ENCODE measurements at regions not wholly inside any gene's neighbourhood (a gene's known extent, or its start where the extent isn't known, plus 50 kb on each side); places are given as distances from the start of the nearest gene placed in this dataset.

DNA sequence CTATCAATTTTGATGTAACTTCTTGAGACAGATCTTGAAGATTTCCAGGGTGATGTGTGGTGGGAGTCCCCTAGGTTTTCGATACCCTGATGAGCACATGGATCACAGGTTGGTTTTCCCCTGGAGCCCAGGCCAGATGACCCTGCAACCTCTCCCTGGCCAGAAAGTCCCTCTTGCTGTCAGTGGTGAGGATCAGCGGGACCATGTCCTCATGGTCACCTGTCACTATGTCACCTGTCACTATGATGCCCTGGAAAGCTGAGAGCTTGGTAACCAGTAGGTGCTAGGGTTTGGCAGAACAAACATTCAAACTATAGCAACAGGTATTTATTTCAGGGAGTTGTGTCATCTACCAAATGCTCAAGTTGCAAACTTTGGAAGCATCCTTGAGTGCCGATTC lies 197.9 kb downstream of the ARHGAP12 start:
- H3K9me3 ChIP-seq: no peaks in the 10 kb centered on the region
- DNase-seq (no peak), ATAC-seq (no peak)
- intact Hi-C loops (cut with DNase I): no loop called here
- H3K36me3 ChIP-seq (replicated peaks in 1 of 2; ENCODE audit: insufficient read depth in 1 of 2, low read depth in 2 of 2): no peaks in the 10 kb centered on the region
- TF ChIP-seq, protein P1, sequence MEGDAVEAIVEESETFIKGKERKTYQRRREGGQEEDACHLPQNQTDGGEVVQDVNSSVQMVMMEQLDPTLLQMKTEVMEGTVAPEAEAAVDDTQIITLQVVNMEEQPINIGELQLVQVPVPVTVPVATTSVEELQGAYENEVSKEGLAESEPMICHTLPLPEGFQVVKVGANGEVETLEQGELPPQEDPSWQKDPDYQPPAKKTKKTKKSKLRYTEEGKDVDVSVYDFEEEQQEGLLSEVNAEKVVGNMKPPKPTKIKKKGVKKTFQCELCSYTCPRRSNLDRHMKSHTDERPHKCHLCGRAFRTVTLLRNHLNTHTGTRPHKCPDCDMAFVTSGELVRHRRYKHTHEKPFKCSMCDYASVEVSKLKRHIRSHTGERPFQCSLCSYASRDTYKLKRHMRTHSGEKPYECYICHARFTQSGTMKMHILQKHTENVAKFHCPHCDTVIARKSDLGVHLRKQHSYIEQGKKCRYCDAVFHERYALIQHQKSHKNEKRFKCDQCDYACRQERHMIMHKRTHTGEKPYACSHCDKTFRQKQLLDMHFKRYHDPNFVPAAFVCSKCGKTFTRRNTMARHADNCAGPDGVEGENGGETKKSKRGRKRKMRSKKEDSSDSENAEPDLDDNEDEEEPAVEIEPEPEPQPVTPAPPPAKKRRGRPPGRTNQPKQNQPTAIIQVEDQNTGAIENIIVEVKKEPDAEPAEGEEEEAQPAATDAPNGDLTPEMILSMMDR (IDR thresholded peaks at IDR 0.05): no peak
- TF ChIP-seq POLR2A (IDR thresholded peaks at IDR 0.05): no peak
- H3K4me3 ChIP-seq: no peak overlapping the region
- H3K27ac ChIP-seq: no peak overlapping the region
- H3K4me1 ChIP-seq: peaks cover 4% of the 10 kb centered on the region
- no peaks in the 10 kb centered on the region for H3K27me3 ChIP-seq
- 84 to 89% methylated on average over 3 of the region's 3 CpGs for WGBS, 2 donors

DNA sequence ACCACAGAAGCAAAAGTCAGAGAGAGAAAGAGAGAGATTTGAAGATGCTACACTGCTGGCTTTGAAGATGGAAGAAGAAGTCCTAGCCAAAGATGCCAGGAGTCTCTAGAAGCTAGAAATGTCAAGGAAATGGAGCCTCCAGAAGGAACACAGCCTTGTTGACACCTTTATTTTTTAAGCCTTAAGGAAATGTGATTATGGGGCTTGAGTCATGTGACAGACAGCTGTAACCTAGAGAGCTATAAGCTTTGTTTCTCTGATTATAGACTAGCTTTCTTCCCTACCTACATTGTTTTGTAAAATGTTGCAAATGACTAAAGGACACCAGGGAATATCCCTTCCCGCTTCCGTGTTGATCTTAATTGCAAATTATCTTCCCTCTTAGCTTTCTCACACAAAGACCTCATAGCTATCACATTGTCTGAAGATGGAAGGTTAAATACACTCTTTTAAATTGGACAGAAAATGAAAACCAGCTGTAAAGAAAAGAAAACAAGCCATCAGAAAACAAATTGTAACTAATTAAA lies 199.9 kb downstream of the ARHGAP12 start:
- H3K4me1 ChIP-seq: peaks cover 15% of the 10 kb centered on the region
- H3K36me3 ChIP-seq (replicated peaks in 1 of 2; ENCODE audit: insufficient read depth in 1 of 2, low read depth in 2 of 2): no peaks in the 10 kb centered on the region
- no peaks in the 10 kb centered on the region for H3K27me3 ChIP-seq
- ATAC-seq (no peak), DNase-seq (no peak)
- H3K27ac ChIP-seq: no peak overlapping the region
- intact Hi-C loops (cut with DNase I): no loop called here
- WGBS, 2 donors: 71 to 76% methylated on average over 2 of the region's 2 CpGs
- no peaks in the 10 kb centered on the region for H3K9me3 ChIP-seq
- TF ChIP-seq POLR2A (IDR thresholded peaks at IDR 0.05): no peak
- TF ChIP-seq, protein P1 (IDR thresholded peaks at IDR 0.05): no peak
- H3K4me3 ChIP-seq: no peak overlapping the region

DNA sequence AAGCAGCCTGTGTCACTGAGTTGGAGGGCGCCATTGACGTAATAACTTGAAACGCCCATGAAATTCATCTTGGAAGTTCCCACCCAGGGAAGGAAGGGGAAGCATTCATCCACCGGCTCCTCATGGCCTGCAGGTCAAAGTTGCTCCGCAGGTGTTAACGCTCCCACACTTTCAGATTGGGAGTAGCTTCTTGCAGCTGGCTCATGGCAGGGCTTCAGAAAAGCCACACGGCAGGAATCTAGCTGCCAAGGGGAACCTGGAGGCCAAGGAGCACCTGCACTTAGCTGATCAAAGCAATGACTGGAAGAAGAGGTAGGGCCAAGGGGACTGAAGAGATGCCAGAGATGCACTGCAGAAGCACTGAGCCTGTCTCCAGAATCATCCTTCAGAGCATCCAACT lies 203.2 kb downstream of the ARHGAP12 start:
- TF ChIP-seq, protein P1 (IDR thresholded peaks at IDR 0.05): peak in 1 of 7 experiments; percentile 11
- no peak for TF ChIP-seq POLR2A (IDR thresholded peaks at IDR 0.05)
- H3K4me1 ChIP-seq: peaks cover 20% of the 10 kb centered on the region
- DNase-seq: peak; percentile 89 to 95 (median 94)
- ATAC-seq: peak; percentile 96
- 32 to 35% methylated on average over 7 of the region's 7 CpGs for WGBS, 2 donors
- no peaks in the 10 kb centered on the region for H3K27me3 ChIP-seq
- peak overlapping the region in 3 of 4 donors; percentile 17 to 38 (median 37) for H3K27ac ChIP-seq
- intact Hi-C loops (cut with DNase I): no loop called here
- H3K9me3 ChIP-seq: no peaks in the 10 kb centered on the region
- no peaks in the 10 kb centered on the region for H3K36me3 ChIP-seq (replicated peaks in 1 of 2; ENCODE audit: insufficient read depth in 1 of 2, low read depth in 2 of 2)
- H3K4me3 ChIP-seq: no peak overlapping the region

DNA sequence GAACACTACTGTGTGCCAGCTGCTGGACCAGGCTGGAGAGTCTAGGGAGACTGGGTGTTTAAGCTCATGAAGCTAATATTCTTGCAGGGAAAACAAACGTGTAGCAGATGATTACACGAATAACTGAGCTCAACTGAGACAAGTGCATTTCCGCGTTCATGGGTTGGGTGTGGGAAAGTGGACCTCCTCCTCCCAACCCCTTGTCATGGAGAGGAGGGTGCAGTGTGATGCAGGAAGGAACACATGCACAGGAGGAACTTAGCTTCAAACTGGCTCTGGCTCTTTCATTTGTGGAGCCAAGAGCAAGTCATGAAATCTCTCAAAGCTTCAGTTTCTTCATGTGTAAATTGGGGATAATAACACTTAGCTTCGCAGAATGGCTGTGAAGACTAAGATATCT lies 204.3 kb downstream of the ARHGAP12 start:
- no peak for ATAC-seq
- WGBS, 2 donors: 71 to 84% methylated on average over 5 of the region's 5 CpGs
- intact Hi-C loops (cut with DNase I): no loop called here
- H3K9me3 ChIP-seq: no peaks in the 10 kb centered on the region
- H3K4me1 ChIP-seq: peaks cover 20% of the 10 kb centered on the region
- no peak overlapping the region for H3K4me3 ChIP-seq
- H3K27ac ChIP-seq: no peak overlapping the region
- no peak for DNase-seq
- H3K27me3 ChIP-seq: no peaks in the 10 kb centered on the region
- no peaks in the 10 kb centered on the region for H3K36me3 ChIP-seq (replicated peaks in 1 of 2; ENCODE audit: insufficient read depth in 1 of 2, low read depth in 2 of 2)
- no peak for TF ChIP-seq POLR2A (IDR thresholded peaks at IDR 0.05)
- TF ChIP-seq, protein P1 (IDR thresholded peaks at IDR 0.05): no peak

DNA sequence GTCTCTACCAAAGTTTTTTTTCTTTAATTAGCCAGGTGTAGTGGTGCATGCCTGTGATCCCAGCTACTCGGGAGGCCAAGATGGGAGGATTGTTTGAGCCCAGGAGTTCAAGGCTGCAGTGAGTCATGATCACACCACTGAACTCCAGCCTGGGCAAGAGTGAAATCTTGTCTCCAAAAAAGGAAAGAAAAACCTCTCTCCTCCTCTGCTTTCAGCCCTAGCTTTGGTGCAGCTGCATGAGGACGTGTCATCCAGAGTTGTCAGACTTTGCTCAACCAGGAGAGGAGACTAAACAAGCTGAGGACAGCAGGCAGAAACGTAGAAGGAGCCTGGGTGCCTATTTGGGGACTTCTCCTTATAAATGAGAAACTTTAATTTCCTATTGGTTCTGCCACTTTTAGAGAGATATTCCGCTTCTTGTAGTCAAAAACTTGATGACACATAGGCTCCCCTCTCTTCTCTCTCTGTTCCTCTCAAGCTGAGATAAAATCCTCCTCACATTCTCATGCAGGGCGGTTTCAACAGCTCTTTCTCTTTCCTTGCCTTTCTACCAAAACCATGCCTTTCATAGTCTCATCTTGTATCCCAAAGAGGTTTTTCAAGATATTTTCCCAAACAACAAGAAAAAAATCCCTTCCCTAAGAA lies 205.4 kb downstream of the ARHGAP12 start:
- intact Hi-C loops (cut with DNase I): no loop called here
- no peak for ATAC-seq
- Histone ChIP-seq H3K4me3 (no peak overlapping the region), H3K9me3 (no peaks in the 10 kb centered on the region), H3K27me3 (no peaks in the 10 kb centered on the region), H3K27ac (peak overlapping the region in 1 of 4 donors; percentile 47), H3K36me3 (replicated peaks in 1 of 2; ENCODE audit: insufficient read depth in 1 of 2, low read depth in 2 of 2) (no peaks in the 10 kb centered on the region), H3K4me1 (peaks cover 20% of the 10 kb centered on the region)
- DNase-seq: no peak
- TF ChIP-seq POLR2A (IDR thresholded peaks at IDR 0.05): peak in 1 of 3 donors; percentile 8
- TF ChIP-seq, protein P1 (IDR thresholded peaks at IDR 0.05): no peak
- 62 to 77% methylated on average over 5 of the region's 5 CpGs for WGBS, 2 donors

Measured in body of pancreas (tissue), 4 donors.